Posterior cingulate gyrus (tissue), 11 donors: ENCODE measurements at regions not wholly inside any gene's neighbourhood (a gene's known extent, or its start where the extent isn't known, plus 50 kb on each side); places are given as distances from the start of the nearest gene placed in this dataset.

Experiments used
- DNase-seq, 10 donors: peaks; one replicate each; pipeline versions ENCODE4 v3.0.0 to v3.0.0-alpha.2; 2020 to 2021; ENCODE audit warnings: mixed read lengths in 3 of 10
- intact Hi-C: fragments of 100-400 bp; cut with DNase I; formaldehyde crosslinking; loops from one replicate; pipeline ENCODE4 v1.15.1; 2023

- intact Hi-C loops = no loop called here
- DNase-seq = no peak
Observed at GRCh38 chr1:56199956-56200355, 379.4 kb downstream of the PLPP3 start.

GRCh38 chr1:56199061-56199460, 380.3 kb downstream of the PLPP3 start:
- no peak for DNase-seq

GRCh38 chr1:56197946-56198345, 381.4 kb downstream of the PLPP3 start:
- DNase-seq = no peak
- intact Hi-C loops = no loop called here

More at GRCh38 chr1:56199061-56199460, 380.3 kb downstream of the PLPP3 start:
- intact Hi-C loops = no loop called here

- intact Hi-C loops = no loop called here
- no peak for DNase-seq
Observed at GRCh38 chr1:56196839-56197238, 382.5 kb downstream of the PLPP3 start.

- DNase-seq = no peak
- intact Hi-C loops = no loop called here
Observed at GRCh38 chr1:56194701-56195300, 384.6 kb downstream of the PLPP3 start.

GRCh38 chr1:56193656-56194055, 385.7 kb downstream of the PLPP3 start:
- intact Hi-C loops = no loop called here
- peak in 1 of 10 donors; percentile 18 for DNase-seq

GRCh38 chr1:56191369-56191768, 388.0 kb downstream of the PLPP3 start:
- intact Hi-C loops = no loop called here
- DNase-seq = no peak

GRCh38 chr1:56190806-56191365, 388.5 kb downstream of the PLPP3 start:
- intact Hi-C loops = no loop called here
- no peak for DNase-seq

GRCh38 chr1:56189946-56190805, 389.2 kb downstream of the PLPP3 start:
- intact Hi-C loops = no loop called here
- DNase-seq = no peak

GRCh38 chr1:56189454-56189853, 389.9 kb downstream of the PLPP3 start:
- intact Hi-C loops = no loop called here
- no peak for DNase-seq

GRCh38 chr1:56188855-56189254, 390.5 kb downstream of the PLPP3 start:
- DNase-seq = no peak
- intact Hi-C loops = no loop called here

- intact Hi-C loops = no loop called here
- DNase-seq = no peak
Observed at GRCh38 chr1:56188221-56188620, 391.1 kb downstream of the PLPP3 start.

- DNase-seq = no peak
- intact Hi-C loops = no loop called here
Observed at GRCh38 chr1:56187405-56187804, 392.0 kb downstream of the PLPP3 start.

GRCh38 chr1:56185493-56185892, 393.9 kb downstream of the PLPP3 start:
- intact Hi-C loops = no loop called here
- DNase-seq = no peak

GRCh38 chr1:56183151-56183550, 396.2 kb downstream of the PLPP3 start:
- intact Hi-C loops = no loop called here
- no peak for DNase-seq

- intact Hi-C loops = no loop called here
Observed at GRCh38 chr1:56180520-56181190, 398.7 kb downstream of the PLPP3 start.

GRCh38 chr1:56179543-56179942, 399.8 kb downstream of the PLPP3 start:
- intact Hi-C loops = no loop called here

More at GRCh38 chr1:56180520-56181190, 398.7 kb downstream of the PLPP3 start:
- DNase-seq = no peak

GRCh38 chr1:56175211-56175610, 404.2 kb downstream of the PLPP3 start:
- intact Hi-C loops = no loop called here
- no peak for DNase-seq

More at GRCh38 chr1:56179543-56179942, 399.8 kb downstream of the PLPP3 start:
- no peak for DNase-seq

GRCh38 chr1:56174176-56174885, 405.0 kb downstream of the PLPP3 start:
- intact Hi-C loops = no loop called here
- no peak for DNase-seq

GRCh38 chr1:56173736-56174135, 405.6 kb downstream of the PLPP3 start:
- no peak for DNase-seq

More at GRCh38 chr1:56173736-56174135, 405.6 kb downstream of the PLPP3 start:
- intact Hi-C loops = no loop called here
